HEK293 (cell line): ENCODE measurements at regions not wholly inside any gene's neighbourhood (a gene's known extent, or its start where the extent isn't known, plus 50 kb on each side); places are given as distances from the start of the nearest gene placed in this dataset.
A peak's percentile ranks its signal among the peaks of the same experiment; 100 is the strongest.
"Not testable (repeated sequence)": the region's sequence is repeated elsewhere in the genome, so short reads cannot be mapped to it uniquely, and the experiment has no call there.

ENCODE experiments used
- CTCF ChIA-PET: fragments of 350-600 bp; formaldehyde crosslinking; extraction: SDS; loops from one replicate; lab custom pipeline; 2021; ENCODE audit warnings: antibody characterized with exemption; lab: Yijun Ruan, JAX
- POLR2A ChIA-PET: fragments of 300-600 bp; formaldehyde crosslinking; extraction: SDS; loops from one replicate; lab custom pipeline; 2020; ENCODE audit warnings: antibody characterized with exemption, inconsistent platforms; lab: Yijun Ruan, JAX
- H3K27ac ChIP-seq: fragments of 200-500 bp; sonication (Bioruptor generic); 2 replicates; pipeline ENCODE4 v1.5.1; 2014; ENCODE audit warnings: low read depth, low read length, control low read depth, inconsistent platforms; ENCODE audit errors: extremely low read depth
- H3K36me3 ChIP-seq, 2 experiments: fragments of 200-500 bp in 1 of 2; sonication (Bioruptor generic) in 1 of 2; 1 replicate in 1 of 2; 2 replicates in 1 of 2; pipeline ENCODE4 v1.5.1; 2014 to 2017; ENCODE audit warnings: inconsistent platforms in 2 of 2, low read length in 2 of 2; ENCODE audit not compliant: control insufficient read depth in 2 of 2, insufficient read depth in 1 of 2
- H3K4me1 ChIP-seq: fragments of 200-500 bp; sonication (Bioruptor generic); 2 replicates; pipeline ENCODE4 v1.5.1; 2014; ENCODE audit warnings: mild to moderate bottlenecking, low read length, inconsistent platforms; ENCODE audit not compliant: control insufficient read depth, insufficient read depth
- H3K4me3 ChIP-seq: 2 replicates; pipeline ENCODE4 v1.5.1; 2011; ENCODE audit warnings: low read depth, mild to moderate bottlenecking, control low read depth, low read length, moderate library complexity
- H3K9me3 ChIP-seq: fragments of 200-500 bp; sonication (Bioruptor generic); 2 replicates; pipeline ENCODE4 v1.5.1; 2014; ENCODE audit warnings: low read depth, low read length, inconsistent platforms; ENCODE audit not compliant: control insufficient read depth, insufficient read depth
- GLIS2 ChIP-seq: fragments of 450-650 bp; formaldehyde crosslinking; IDR thresholded peaks from 2 replicates; pipeline ENCODE4 v1.5.1; 2016; ENCODE audit warnings: missing biosample characterization, missing genetic modification characterization
- YY1 ChIP-seq: fragments of 450-650 bp; formaldehyde crosslinking; IDR thresholded peaks from 2 replicates; pipeline ENCODE4 v1.5.1; 2018; ENCODE audit warnings: missing biosample characterization, missing genetic modification characterization
- YY2 ChIP-seq: fragments of 450-650 bp; formaldehyde crosslinking; IDR thresholded peaks from 2 replicates; pipeline ENCODE4 v1.5.1; 2016; ENCODE audit warnings: missing biosample characterization, missing genetic modification characterization
- ZBTB21 ChIP-seq: fragments of 450-650 bp; formaldehyde crosslinking; IDR thresholded peaks from 2 replicates; pipeline ENCODE4 v1.5.1; 2017; ENCODE audit warnings: missing biosample characterization, missing genetic modification characterization
- ZFP69B ChIP-seq: fragments of 450-650 bp; formaldehyde crosslinking; IDR thresholded peaks from 2 replicates; pipeline ENCODE4 v1.5.1; 2016; ENCODE audit warnings: missing biosample characterization, missing genetic modification characterization
- ZNF146 ChIP-seq: fragments of 450-650 bp; formaldehyde crosslinking; IDR thresholded peaks from 2 replicates; pipeline ENCODE4 v1.5.1; 2016; ENCODE audit warnings: missing biosample characterization, missing genetic modification characterization
- ZNF155 ChIP-seq: fragments of 450-650 bp; formaldehyde crosslinking; IDR thresholded peaks from 2 replicates; pipeline ENCODE4 v1.5.1; 2016; ENCODE audit warnings: missing biosample characterization, missing genetic modification characterization
- ZNF169 ChIP-seq: fragments of 450-650 bp; formaldehyde crosslinking; IDR thresholded peaks from 2 replicates; pipeline ENCODE4 v1.5.1; 2016; ENCODE audit warnings: missing biosample characterization, missing genetic modification characterization
- ZNF174 ChIP-seq: fragments of 450-650 bp; formaldehyde crosslinking; IDR thresholded peaks from 2 replicates; pipeline ENCODE4 v1.5.0; 2017; ENCODE audit warnings: missing biosample characterization, mild to moderate bottlenecking, missing genetic modification characterization
- ZNF211 ChIP-seq: fragments of 450-650 bp; formaldehyde crosslinking; IDR thresholded peaks from 2 replicates; pipeline ENCODE4 v1.5.1; 2016; ENCODE audit warnings: low read depth, missing biosample characterization, missing genetic modification characterization
- ZNF266 ChIP-seq: fragments of 450-650 bp; formaldehyde crosslinking; IDR thresholded peaks from 2 replicates; pipeline ENCODE4 v1.5.1; 2016; ENCODE audit warnings: missing biosample characterization, missing genetic modification characterization, low read depth
- ZNF274 ChIP-seq, 2 experiments: fragments of 200-500 bp in 1 of 2; fragments of 450-650 bp in 1 of 2; sonication (Bioruptor generic) in 1 of 2; formaldehyde crosslinking in 1 of 2; IDR thresholded peaks; 2 replicates each; pipeline versions ENCODE4 v1.5.1 to v1.6.1; 2014 to 2016; ENCODE audit warnings: borderline replicate concordance in 1 of 2, inconsistent platforms in 1 of 2, low read length in 1 of 2, missing biosample characterization in 1 of 2, missing genetic modification characterization in 1 of 2
- ZNF433 ChIP-seq: fragments of 450-650 bp; formaldehyde crosslinking; IDR thresholded peaks from 2 replicates; pipeline ENCODE4 v1.5.1; 2016; ENCODE audit warnings: missing biosample characterization, missing genetic modification characterization, low read depth
- ZNF585B ChIP-seq: fragments of 450-650 bp; formaldehyde crosslinking; IDR thresholded peaks from 2 replicates; pipeline ENCODE4 v1.5.1; 2016; ENCODE audit warnings: missing biosample characterization, missing genetic modification characterization
- ZNF624 ChIP-seq: fragments of 450-650 bp; formaldehyde crosslinking; IDR thresholded peaks from 2 replicates; pipeline ENCODE4 v1.5.1; 2017; ENCODE audit warnings: missing biosample characterization, missing genetic modification characterization
- ZNF692 ChIP-seq: fragments of 450-650 bp; formaldehyde crosslinking; IDR thresholded peaks from 2 replicates; pipeline ENCODE4 v1.5.1; 2016; ENCODE audit warnings: missing biosample characterization, missing genetic modification characterization
- TF ChIP-seq, protein P1 (sequence below): fragments of 450-650 bp; formaldehyde crosslinking; IDR thresholded peaks from 2 replicates; pipeline ENCODE4 v1.5.1; 2016; ENCODE audit warnings: missing biosample characterization, missing genetic modification characterization
- TF ChIP-seq, protein P2 (sequence below): fragments of 450-650 bp; formaldehyde crosslinking; IDR thresholded peaks from 2 replicates; pipeline ENCODE4 v1.5.1; 2016; ENCODE audit warnings: missing biosample characterization, missing genetic modification characterization
- TF ChIP-seq, protein P3 (sequence below): fragments of 450-650 bp; formaldehyde crosslinking; IDR thresholded peaks from 2 replicates; pipeline ENCODE4 v1.5.1; 2016; ENCODE audit warnings: missing biosample characterization, missing genetic modification characterization

DNA sequence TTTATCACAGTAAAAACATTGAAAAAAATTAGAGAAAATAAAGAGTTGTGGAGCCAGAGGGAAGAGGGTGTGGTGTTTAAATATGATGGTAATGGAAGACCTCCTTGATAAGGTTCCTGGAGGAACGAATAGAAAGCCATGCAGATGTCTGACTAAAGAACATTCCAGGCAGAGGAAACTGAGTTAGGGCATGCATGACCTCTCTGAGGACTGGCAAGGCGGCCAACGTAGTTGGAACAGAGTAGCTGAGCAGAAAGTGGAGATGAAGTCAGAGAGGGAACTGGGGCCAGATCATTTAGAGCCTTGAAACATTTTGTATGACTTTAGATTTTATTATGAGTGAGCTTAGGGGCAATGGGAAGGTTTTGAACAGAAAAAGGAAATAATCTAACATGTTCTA, 377.5 kb downstream of the HLX start:
- Histone ChIP-seq H3K4me3 (no peak overlapping the region), H3K4me1 (no peaks in the 10 kb centered on the region), H3K27ac (no peak overlapping the region), H3K9me3 (no peaks in the 10 kb centered on the region), H3K36me3 (no peaks in the 10 kb centered on the region)
- POLR2A ChIA-PET: no interaction called here
- CTCF ChIA-PET: no interaction called here
- TF ChIP-seq ZNF624 (tag by site-specific recombination) (no peak), YY1 (tag by site-specific recombination) (no peak), ZNF585B (tag by site-specific recombination) (no peak), ZNF211 (tag by site-specific recombination) (no peak), ZNF174 (tag by site-specific recombination) (no peak), ZNF155 (tag by site-specific recombination) (no peak), ZNF274 (IDR thresholded peaks at IDR 0.05; ENCODE audit: low read length) (no peak), ZNF274 (tag by site-specific recombination; IDR thresholded peaks at IDR 0.05; ENCODE audit: borderline replicate concordance) (no peak), ZFP69B (tag by site-specific recombination) (no peak), ZNF266 (no peak)

DNA sequence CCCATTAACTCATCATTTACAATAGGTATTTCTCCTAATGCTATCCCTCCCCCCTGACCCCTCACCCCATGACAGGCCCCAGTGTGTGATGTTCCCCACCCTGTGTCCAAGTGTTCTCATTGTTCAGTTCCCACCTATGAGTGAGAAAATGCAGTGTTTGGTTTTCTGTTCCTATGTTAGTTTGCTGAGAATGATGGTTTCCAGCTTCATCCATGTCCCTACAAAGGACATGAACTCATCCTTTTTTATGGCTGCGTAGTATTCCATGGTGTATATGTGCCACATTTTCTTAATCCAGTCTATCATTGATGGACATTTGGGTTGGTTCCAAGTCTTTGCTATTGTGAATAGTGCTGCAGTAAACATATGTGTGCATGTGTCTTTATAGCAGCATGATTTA, 378.3 kb downstream of the HLX start:
- CTCF ChIA-PET, H3K4me3 ChIP-seq, H3K36me3 ChIP-seq, POLR2A ChIA-PET, H3K4me1 ChIP-seq, H3K27ac ChIP-seq, H3K9me3 ChIP-seq: not testable (repeated sequence)
- peak; percentile 77 for TF ChIP-seq ZNF146 (tag by site-specific recombination)
- TF ChIP-seq, protein P1, sequence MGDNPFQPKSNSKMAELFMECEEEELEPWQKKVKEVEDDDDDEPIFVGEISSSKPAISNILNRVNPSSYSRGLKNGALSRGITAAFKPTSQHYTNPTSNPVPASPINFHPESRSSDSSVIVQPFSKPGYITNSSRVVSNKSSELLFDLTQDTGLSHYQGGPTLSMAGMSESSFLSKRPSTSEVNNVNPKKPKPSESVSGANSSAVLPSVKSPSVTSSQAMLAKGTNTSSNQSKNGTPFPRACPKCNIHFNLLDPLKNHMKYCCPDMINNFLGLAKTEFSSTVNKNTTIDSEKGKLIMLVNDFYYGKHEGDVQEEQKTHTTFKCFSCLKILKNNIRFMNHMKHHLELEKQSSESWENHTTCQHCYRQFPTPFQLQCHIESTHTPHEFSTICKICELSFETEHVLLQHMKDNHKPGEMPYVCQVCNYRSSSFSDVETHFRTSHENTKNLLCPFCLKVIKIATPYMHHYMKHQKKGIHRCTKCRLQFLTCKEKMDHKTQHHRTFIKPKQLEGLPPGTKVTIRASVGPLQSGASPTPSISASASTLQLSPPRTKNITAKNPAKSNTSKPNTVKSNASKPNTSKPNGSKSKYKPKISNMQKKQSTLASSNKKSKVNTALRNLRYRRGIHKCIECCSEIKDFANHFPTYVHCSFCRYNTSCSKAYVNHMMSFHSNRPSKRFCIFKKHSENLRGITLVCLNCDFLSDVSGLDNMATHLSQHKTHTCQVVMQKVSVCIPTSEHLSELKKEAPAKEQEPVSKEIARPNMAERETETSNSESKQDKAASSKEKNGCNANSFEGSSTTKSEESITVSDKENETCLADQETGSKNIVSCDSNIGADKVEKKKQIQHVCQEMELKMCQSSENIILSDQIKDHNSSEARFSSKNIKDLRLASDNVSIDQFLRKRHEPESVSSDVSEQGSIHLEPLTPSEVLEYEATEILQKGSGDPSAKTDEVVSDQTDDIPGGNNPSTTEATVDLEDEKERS (tag by site-specific recombination): 0 out of 2 replicates have a peak, but pooled peaks have one; percentile 59

DNA sequence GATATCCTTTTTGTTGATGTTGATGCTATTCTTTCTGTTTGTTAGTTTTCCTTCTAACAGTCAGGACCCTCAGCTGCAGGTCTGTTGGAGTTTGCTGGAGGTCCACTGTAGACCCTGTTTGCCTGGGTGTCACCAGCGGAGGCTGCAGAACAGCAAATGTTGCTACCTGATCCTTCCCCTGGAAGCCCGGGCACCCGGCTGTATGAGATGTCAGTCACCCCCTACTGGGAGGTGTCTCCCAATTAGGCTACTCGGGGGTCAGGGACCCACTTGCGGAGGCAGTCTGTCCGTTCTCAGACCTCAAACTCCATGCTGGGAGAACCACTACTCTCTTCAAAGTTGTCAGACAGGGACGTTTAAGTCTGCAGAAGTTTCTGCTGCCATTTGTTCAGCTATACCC, 383.4 kb downstream of the HLX start:
- H3K36me3 ChIP-seq, H3K27ac ChIP-seq, H3K9me3 ChIP-seq, H3K4me3 ChIP-seq, H3K4me1 ChIP-seq, POLR2A ChIA-PET: not testable (repeated sequence)
- CTCF ChIA-PET: interaction anchor here (0.6 to 6.8 kb wide), 4 partner anchors 11 to 385 kb away, joined by 3 to 115 read pairs (median 20); no protein-coding TSS in a partner anchor

DNA sequence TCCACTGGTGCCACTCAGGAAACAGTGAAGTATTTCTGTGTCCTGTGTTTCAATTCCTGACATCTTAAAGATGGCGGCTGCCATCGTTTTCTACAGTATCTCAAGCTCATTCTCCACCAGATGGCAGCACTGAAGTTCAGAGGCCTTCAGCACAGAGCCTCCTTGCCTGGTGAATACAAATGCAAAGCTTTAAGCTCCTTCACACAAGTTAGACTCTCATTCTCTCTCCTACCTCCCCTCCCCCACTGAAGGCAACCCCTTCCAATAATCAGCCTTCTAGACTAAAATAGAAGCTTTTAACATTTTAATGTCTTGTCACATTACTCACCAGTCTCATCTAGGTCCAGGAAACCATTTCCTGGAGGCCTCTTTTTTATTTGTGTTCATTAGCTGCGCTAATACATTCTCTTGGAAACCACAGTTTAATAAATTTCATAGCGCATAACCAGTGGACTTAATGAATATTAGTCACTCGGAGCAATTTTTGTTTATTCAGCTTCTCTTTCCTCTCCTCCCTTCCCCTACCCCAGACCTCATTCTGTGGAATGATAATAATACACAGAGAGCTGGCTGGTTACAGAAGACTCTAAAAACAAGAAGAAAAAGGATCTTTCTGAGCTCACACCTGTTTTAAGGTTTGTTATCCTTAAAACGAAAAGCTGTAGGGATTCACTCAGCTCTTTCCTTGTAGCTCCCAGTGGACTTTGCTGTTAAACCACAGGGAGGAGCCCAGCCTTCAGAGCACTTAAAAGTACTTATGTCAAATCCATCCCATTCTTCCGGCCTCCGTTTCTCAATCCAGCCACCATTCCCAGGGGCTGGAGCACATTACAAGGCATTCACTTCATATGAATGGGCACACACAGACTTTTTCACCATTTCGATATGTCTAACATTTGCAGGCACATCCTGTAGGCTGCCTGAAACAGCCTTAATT, 384.9 kb downstream of the HLX start:
- no peak overlapping the region for H3K27ac ChIP-seq
- CTCF ChIA-PET: interaction anchor here (0.6 to 6.8 kb wide), 50 partner anchors 10 to 1191 kb away, joined by 3 to 115 read pairs (median 4); no protein-coding TSS in a partner anchor
- peaks cover 3% of the 10 kb centered on the region for H3K4me1 ChIP-seq
- H3K4me3 ChIP-seq: no peak overlapping the region
- H3K36me3 ChIP-seq: no peaks in the 10 kb centered on the region
- no peaks in the 10 kb centered on the region for H3K9me3 ChIP-seq
- POLR2A ChIA-PET: interaction anchor here (0.7 to 1.0 kb wide), 2 partner anchors 171 to 385 kb away, joined by 3 read pairs; partner anchors contain the start of gene HLX
- TF ChIP-seq, protein P2, sequence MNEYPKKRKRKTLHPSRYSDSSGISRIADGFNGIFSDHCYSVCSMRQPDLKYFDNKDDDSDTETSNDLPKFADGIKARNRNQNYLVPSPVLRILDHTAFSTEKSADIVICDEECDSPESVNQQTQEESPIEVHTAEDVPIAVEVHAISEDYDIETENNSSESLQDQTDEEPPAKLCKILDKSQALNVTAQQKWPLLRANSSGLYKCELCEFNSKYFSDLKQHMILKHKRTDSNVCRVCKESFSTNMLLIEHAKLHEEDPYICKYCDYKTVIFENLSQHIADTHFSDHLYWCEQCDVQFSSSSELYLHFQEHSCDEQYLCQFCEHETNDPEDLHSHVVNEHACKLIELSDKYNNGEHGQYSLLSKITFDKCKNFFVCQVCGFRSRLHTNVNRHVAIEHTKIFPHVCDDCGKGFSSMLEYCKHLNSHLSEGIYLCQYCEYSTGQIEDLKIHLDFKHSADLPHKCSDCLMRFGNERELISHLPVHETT (tag by site-specific recombination): no peak
- TF ChIP-seq GLIS2 (no peak), YY2 (tag by site-specific recombination) (peak; percentile 52; the same call in 1 of the 2 replicates), ZNF692 (tag by site-specific recombination) (no peak), ZBTB21 (tag by site-specific recombination) (no peak), ZNF433 (tag by site-specific recombination) (no peak), ZNF169 (tag by site-specific recombination) (no peak)
- TF ChIP-seq, protein P3, sequence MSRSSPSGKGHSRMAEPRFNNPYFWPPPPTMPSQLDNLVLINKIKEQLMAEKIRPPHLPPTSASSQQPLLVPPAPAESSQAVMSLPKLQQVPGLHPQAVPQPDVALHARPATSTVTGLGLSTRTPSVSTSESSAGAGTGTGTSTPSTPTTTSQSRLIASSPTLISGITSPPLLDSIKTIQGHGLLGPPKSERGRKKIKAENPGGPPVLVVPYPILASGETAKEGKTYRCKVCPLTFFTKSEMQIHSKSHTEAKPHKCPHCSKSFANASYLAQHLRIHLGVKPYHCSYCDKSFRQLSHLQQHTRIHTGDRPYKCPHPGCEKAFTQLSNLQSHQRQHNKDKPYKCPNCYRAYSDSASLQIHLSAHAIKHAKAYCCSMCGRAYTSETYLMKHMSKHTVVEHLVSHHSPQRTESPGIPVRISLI: no peak
